ENCODE measurements at regions not wholly inside any gene's neighbourhood (a gene's known extent, or its start where the extent isn't known, plus 50 kb on each side); places are given as distances from the start of the nearest gene placed in this dataset.

- WGBS, result 90% methylated on average over 3 of the region's 3 CpGs
- Histone ChIP-seq H3K4me1 (ENCODE audit: control insufficient read depth in 4 of 4, insufficient read depth in 4 of 4, low read length in 3 of 4) (no peaks in the 10 kb centered on the region), H3K4me3 (ENCODE audit: low read depth in 1 of 3, low read length in 3 of 3) (no peak overlapping the region), H3K27me3 (ENCODE audit: control insufficient read depth in 4 of 4, insufficient read depth in 4 of 4, low read length in 3 of 4) (no peaks in the 10 kb centered on the region), H3K27ac (ENCODE audit: low read depth in 1 of 2, low read length in 2 of 2) (no peak overlapping the region), H3K9ac (ENCODE audit: low read depth in 1 of 2, low read length in 2 of 2) (no peak overlapping the region), H3K9me3 (ENCODE audit: control insufficient read depth in 4 of 4, low read length in 3 of 4) (no peaks in the 10 kb centered on the region), H3K36me3 (ENCODE audit: control insufficient read depth in 4 of 4, insufficient read depth in 3 of 4, low read depth in 1 of 4, low read length in 3 of 4) (no peaks in the 10 kb centered on the region)
- DNase-seq (ENCODE audit: low spot score), result no peak
- no peak for TF ChIP-seq HNF4G (IDR thresholded peaks at IDR 0.05)
- no peak for TF ChIP-seq YY1 (IDR thresholded peaks at IDR 0.05)
- no peak for TF ChIP-seq ZBTB33 (IDR thresholded peaks at IDR 0.05)
- no peak for TF ChIP-seq ATF3 (IDR thresholded peaks at IDR 0.05)
- TF ChIP-seq EGR1 (IDR thresholded peaks at IDR 0.05; ENCODE audit: low read depth in 2 of 2), result no peak
- TF ChIP-seq JUND (IDR thresholded peaks at IDR 0.05), result no peak
- TF ChIP-seq NR2F2 (IDR thresholded peaks at IDR 0.05), result no peak
- no peak for TF ChIP-seq CTCF (IDR thresholded peaks at IDR 0.05; ENCODE audit: low read depth, low read length, missing input control)
- TF ChIP-seq GABPA (IDR thresholded peaks at IDR 0.05 in 1 of 2, conservative IDR thresholded peaks at IDR 0.05 in 1 of 2), result no peak
- TF ChIP-seq RAD21 (IDR thresholded peaks at IDR 0.05), result no peak
- TF ChIP-seq SP1 (IDR thresholded peaks at IDR 0.05), result no peak
- TF ChIP-seq RXRA (IDR thresholded peaks at IDR 0.05), result no peak
Measured at GRCh38 chr2:18891600-18892345, 302.4 kb upstream of the NT5C1B start.

- Histone ChIP-seq H3K27ac (ENCODE audit: low read depth in 1 of 2, low read length in 2 of 2) (no peak overlapping the region), H3K4me1 (ENCODE audit: control insufficient read depth in 4 of 4, insufficient read depth in 4 of 4, low read length in 3 of 4) (no peaks in the 10 kb centered on the region), H3K9ac (ENCODE audit: low read depth in 1 of 2, low read length in 2 of 2) (no peak overlapping the region), H3K9me3 (ENCODE audit: control insufficient read depth in 4 of 4, low read length in 3 of 4) (no peaks in the 10 kb centered on the region), H3K4me3 (ENCODE audit: low read depth in 1 of 3, low read length in 3 of 3) (no peak overlapping the region), H3K36me3 (ENCODE audit: control insufficient read depth in 4 of 4, insufficient read depth in 3 of 4, low read depth in 1 of 4, low read length in 3 of 4) (no peaks in the 10 kb centered on the region), H3K27me3 (ENCODE audit: control insufficient read depth in 4 of 4, insufficient read depth in 4 of 4, low read length in 3 of 4) (no peaks in the 10 kb centered on the region)
- TF ChIP-seq RXRA (IDR thresholded peaks at IDR 0.05), result peak in 1 of 2 donors; percentile 7
- peak; percentile 34 for TF ChIP-seq FOXA2 (IDR thresholded peaks at IDR 0.05)
- no peak for TF ChIP-seq HNF4G (IDR thresholded peaks at IDR 0.05)
- no peak for TF ChIP-seq ZBTB33 (IDR thresholded peaks at IDR 0.05)
- peak in 1 of 2 donors; percentile 11 for TF ChIP-seq RAD21 (IDR thresholded peaks at IDR 0.05)
- WGBS, result 57% methylated on average over 5 of the region's 5 CpGs
- DNase-seq (ENCODE audit: low spot score), result no peak
Measured at GRCh38 chr2:18889565-18890332, 300.4 kb upstream of the NT5C1B start.

Measured in liver (tissue), 8 donors.